K562 (cell line): ENCODE measurements at regions not wholly inside any gene's neighbourhood (a gene's known extent, or its start where the extent isn't known, plus 50 kb on each side); places are given as distances from the start of the nearest gene placed in this dataset.
A peak's percentile ranks its signal among the peaks of the same experiment; 100 is the strongest.

Source experiments
- ATF1 ChIP-seq, 2 experiments: fragments of 450-650 bp in 1 of 2; IDR thresholded peaks; 2 replicates each; pipeline ENCODE4 v1.6.1; 2016; ENCODE audit warnings: missing compliant biosample characterization in 1 of 2, missing genetic modification characterization in 1 of 2
- BACH1 ChIP-seq: fragments of 200-800 bp; sonication (Bioruptor generic); IDR thresholded peaks from 2 replicates; pipeline ENCODE4 v1.6.1; 2016; ENCODE audit warnings: missing genetic modification characterization, missing compliant biosample characterization
- C11orf30 ChIP-seq: fragments of 450-650 bp; IDR thresholded peaks from 2 replicates; pipeline ENCODE4 v1.6.1; 2016; ENCODE audit warnings: low read depth, mild to moderate bottlenecking
- E2F3 ChIP-seq: fragments of 250-450 bp; sonication (Bioruptor Pico); IDR thresholded peaks from 2 replicates; pipeline ENCODE4 v1.4.0; 2020; ENCODE audit warnings: mild to moderate bottlenecking
- ELK1 ChIP-seq: sonication (generic); formaldehyde crosslinking; IDR thresholded peaks from 2 replicates; pipeline ENCODE4 v1.8.1; 2022; ENCODE audit warnings: missing genetic modification reagents
- HINFP ChIP-seq: fragments of 450-650 bp; conservative IDR thresholded peaks from 2 replicates; pipeline ENCODE4 v1.6.1; 2016; ENCODE audit warnings: missing genetic modification characterization, low read depth, mild to moderate bottlenecking, control low read depth, missing compliant biosample characterization
- IRF2 ChIP-seq: sonication (generic); formaldehyde crosslinking; IDR thresholded peaks from 2 replicates; pipeline ENCODE4 v1.8.1; 2022; ENCODE audit warnings: mild to moderate bottlenecking, missing genetic modification reagents
- MCM7 ChIP-seq, 2 experiments: fragments of 450-650 bp; IDR thresholded peaks; 2 replicates each; pipeline ENCODE4 v1.6.1; 2016 to 2018
- PHB ChIP-seq: fragments of 250-450 bp; sonication (Bioruptor Pico); IDR thresholded peaks from 2 replicates; pipeline ENCODE4 v1.5.0; 2021
- POLR2A ChIP-seq: fragments of 450-650 bp; conservative IDR thresholded peaks from 2 replicates; pipeline ENCODE4 v1.6.1; 2016
- TEAD1 ChIP-seq, 2 experiments: fragments of 450-650 bp in 1 of 2; sonication (generic) in 1 of 2; formaldehyde crosslinking; IDR thresholded peaks; 2 replicates each; pipeline versions ENCODE4 v1.4.0 to v1.8.0; 2020 to 2022; ENCODE audit warnings: mild to moderate bottlenecking in 2 of 2, missing genetic modification reagents in 1 of 2
- ZNF561 ChIP-seq: fragments of 450-650 bp; formaldehyde crosslinking; conservative IDR thresholded peaks from 2 replicates; pipeline ENCODE4 v1.4.0; 2020; ENCODE audit warnings: mild to moderate bottlenecking, moderate library complexity
- TF ChIP-seq, protein P1 (sequence below), 2 experiments: fragments of 450-650 bp; formaldehyde crosslinking in 1 of 2; IDR thresholded peaks; 2 replicates each; pipeline versions ENCODE4 v1.4.0 to v1.6.1; 2014 to 2020; ENCODE audit warnings: mild to moderate bottlenecking in 2 of 2, borderline replicate concordance in 1 of 2, low read depth in 1 of 2
- TF ChIP-seq, protein P2 (sequence below): fragments of 450-650 bp; IDR thresholded peaks from 2 replicates; pipeline ENCODE4 v1.6.1; 2017; ENCODE audit warnings: antibody characterized with exemption, mild to moderate bottlenecking

DNA sequence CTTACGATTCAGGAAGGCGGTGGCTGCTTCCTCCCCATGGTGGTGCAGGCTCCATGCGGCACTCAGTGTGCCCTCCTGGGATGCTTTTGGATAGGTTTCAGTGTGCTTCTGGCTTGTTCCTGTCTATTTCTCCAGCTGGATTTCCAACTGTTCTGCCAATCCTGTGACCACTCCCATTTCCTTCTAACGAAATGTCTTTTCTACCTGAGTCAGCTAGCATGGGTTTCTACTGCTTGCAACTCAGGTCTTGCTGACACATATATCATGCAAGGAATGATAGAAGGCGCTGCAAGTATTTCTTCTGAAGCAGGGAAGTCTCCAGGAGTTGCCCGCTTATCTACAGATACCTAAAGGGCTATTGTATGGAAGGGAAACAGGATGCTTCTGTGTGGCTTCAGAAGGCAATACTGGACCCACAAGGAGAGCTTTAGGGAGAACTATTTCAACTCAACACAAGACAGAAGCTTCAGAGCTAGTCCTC, 244.4 kb downstream of the OPA1 start (continued):
- TF ChIP-seq, protein P1, sequence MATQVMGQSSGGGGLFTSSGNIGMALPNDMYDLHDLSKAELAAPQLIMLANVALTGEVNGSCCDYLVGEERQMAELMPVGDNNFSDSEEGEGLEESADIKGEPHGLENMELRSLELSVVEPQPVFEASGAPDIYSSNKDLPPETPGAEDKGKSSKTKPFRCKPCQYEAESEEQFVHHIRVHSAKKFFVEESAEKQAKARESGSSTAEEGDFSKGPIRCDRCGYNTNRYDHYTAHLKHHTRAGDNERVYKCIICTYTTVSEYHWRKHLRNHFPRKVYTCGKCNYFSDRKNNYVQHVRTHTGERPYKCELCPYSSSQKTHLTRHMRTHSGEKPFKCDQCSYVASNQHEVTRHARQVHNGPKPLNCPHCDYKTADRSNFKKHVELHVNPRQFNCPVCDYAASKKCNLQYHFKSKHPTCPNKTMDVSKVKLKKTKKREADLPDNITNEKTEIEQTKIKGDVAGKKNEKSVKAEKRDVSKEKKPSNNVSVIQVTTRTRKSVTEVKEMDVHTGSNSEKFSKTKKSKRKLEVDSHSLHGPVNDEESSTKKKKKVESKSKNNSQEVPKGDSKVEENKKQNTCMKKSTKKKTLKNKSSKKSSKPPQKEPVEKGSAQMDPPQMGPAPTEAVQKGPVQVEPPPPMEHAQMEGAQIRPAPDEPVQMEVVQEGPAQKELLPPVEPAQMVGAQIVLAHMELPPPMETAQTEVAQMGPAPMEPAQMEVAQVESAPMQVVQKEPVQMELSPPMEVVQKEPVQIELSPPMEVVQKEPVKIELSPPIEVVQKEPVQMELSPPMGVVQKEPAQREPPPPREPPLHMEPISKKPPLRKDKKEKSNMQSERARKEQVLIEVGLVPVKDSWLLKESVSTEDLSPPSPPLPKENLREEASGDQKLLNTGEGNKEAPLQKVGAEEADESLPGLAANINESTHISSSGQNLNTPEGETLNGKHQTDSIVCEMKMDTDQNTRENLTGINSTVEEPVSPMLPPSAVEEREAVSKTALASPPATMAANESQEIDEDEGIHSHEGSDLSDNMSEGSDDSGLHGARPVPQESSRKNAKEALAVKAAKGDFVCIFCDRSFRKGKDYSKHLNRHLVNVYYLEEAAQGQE (IDR thresholded peaks at IDR 0.05; ENCODE audit: borderline replicate concordance), result peak; percentile 17; the same call in 1 of the 2 replicates
- TF ChIP-seq, protein P1 (CRISPR knock-in tag; IDR thresholded peaks at IDR 0.05; ENCODE audit: low read depth), result no peak
- TF ChIP-seq ELK1 (CRISPR knock-in tag) (no peak), MCM7 (IDR thresholded peaks at IDR 0.05) (no peak), ATF1 (CRISPR knock-in tag; IDR thresholded peaks at IDR 0.05) (no peak), ATF1 (tag; IDR thresholded peaks at IDR 0.05) (peak; percentile 6), C11orf30 (peak; percentile 61; the same call in 1 of the 2 replicates), TEAD1 (CRISPR knock-in tag; IDR thresholded peaks at IDR 0.05) (no peak), HINFP (tag) (no peak), E2F3 (CRISPR knock-in tag) (no peak), POLR2A (no peak), ZNF561 (CRISPR knock-in tag) (no peak), IRF2 (CRISPR knock-in tag) (no peak), PHB (CRISPR knock-in tag) (no peak), BACH1 (tag) (no peak)
- TF ChIP-seq, protein P2, sequence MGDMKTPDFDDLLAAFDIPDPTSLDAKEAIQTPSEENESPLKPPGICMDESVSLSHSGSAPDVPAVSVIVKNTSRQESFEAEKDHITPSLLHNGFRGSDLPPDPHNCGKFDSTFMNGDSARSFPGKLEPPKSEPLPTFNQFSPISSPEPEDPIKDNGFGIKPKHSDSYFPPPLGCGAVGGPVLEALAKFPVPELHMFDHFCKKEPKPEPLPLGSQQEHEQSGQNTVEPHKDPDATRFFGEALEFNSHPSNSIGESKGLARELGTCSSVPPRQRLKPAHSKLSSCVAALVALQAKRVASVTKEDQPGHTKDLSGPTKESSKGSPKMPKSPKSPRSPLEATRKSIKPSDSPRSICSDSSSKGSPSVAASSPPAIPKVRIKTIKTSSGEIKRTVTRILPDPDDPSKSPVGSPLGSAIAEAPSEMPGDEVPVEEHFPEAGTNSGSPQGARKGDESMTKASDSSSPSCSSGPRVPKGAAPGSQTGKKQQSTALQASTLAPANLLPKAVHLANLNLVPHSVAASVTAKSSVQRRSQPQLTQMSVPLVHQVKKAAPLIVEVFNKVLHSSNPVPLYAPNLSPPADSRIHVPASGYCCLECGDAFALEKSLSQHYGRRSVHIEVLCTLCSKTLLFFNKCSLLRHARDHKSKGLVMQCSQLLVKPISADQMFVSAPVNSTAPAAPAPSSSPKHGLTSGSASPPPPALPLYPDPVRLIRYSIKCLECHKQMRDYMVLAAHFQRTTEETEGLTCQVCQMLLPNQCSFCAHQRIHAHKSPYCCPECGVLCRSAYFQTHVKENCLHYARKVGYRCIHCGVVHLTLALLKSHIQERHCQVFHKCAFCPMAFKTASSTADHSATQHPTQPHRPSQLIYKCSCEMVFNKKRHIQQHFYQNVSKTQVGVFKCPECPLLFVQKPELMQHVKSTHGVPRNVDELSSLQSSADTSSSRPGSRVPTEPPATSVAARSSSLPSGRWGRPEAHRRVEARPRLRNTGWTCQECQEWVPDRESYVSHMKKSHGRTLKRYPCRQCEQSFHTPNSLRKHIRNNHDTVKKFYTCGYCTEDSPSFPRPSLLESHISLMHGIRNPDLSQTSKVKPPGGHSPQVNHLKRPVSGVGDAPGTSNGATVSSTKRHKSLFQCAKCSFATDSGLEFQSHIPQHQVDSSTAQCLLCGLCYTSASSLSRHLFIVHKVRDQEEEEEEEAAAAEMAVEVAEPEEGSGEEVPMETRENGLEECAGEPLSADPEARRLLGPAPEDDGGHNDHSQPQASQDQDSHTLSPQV, result 0 out of 2 replicates have a peak, but pooled peaks have one; percentile 10
